ENCODE measurements at regions not wholly inside any gene's neighbourhood (a gene's known extent, or its start where the extent isn't known, plus 50 kb on each side); places are given as distances from the start of the nearest gene placed in this dataset.

DNA sequence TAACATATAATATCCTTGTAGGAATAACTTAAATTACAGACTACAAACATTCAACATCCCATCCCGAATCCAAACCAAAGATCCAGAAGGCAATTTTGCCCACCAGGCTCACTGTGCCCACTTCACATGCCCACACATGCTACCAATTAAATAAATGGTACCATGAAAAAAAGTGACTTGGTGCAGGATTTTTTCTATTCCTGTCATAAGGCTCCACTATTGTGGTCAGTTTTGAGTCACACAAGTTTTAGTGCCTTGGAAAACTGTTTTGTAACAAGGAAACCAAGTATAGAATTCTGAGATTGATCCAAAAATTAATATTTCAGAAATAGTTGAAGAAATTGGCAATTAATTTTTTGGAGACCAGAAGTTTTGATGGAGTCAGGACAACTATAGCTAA is 470.1 kb upstream of the THBS1 start:
- 76 to 81% methylated on average over 1 of the region's 1 CpG for WGBS, 2 donors
- intact Hi-C loops (cut with DNase I): no loop called here
- no peaks in the 10 kb centered on the region for H3K36me3 ChIP-seq
- TF ChIP-seq, protein P1, sequence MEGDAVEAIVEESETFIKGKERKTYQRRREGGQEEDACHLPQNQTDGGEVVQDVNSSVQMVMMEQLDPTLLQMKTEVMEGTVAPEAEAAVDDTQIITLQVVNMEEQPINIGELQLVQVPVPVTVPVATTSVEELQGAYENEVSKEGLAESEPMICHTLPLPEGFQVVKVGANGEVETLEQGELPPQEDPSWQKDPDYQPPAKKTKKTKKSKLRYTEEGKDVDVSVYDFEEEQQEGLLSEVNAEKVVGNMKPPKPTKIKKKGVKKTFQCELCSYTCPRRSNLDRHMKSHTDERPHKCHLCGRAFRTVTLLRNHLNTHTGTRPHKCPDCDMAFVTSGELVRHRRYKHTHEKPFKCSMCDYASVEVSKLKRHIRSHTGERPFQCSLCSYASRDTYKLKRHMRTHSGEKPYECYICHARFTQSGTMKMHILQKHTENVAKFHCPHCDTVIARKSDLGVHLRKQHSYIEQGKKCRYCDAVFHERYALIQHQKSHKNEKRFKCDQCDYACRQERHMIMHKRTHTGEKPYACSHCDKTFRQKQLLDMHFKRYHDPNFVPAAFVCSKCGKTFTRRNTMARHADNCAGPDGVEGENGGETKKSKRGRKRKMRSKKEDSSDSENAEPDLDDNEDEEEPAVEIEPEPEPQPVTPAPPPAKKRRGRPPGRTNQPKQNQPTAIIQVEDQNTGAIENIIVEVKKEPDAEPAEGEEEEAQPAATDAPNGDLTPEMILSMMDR (IDR thresholded peaks at IDR 0.05): no peak
- no peak for TF ChIP-seq POLR2A (IDR thresholded peaks at IDR 0.05)
- no peak overlapping the region for H3K4me3 ChIP-seq
- peaks cover 0 to 17% (median 0%) of the 10 kb centered on the region in 3 donors for H3K9me3 ChIP-seq
- DNase-seq: no peak
- H3K27me3 ChIP-seq: no peaks in the 10 kb centered on the region
- H3K27ac ChIP-seq: no peak overlapping the region
- H3K4me1 ChIP-seq: peaks cover 0 to 10% (median 5%) of the 10 kb centered on the region in 3 donors

DNA sequence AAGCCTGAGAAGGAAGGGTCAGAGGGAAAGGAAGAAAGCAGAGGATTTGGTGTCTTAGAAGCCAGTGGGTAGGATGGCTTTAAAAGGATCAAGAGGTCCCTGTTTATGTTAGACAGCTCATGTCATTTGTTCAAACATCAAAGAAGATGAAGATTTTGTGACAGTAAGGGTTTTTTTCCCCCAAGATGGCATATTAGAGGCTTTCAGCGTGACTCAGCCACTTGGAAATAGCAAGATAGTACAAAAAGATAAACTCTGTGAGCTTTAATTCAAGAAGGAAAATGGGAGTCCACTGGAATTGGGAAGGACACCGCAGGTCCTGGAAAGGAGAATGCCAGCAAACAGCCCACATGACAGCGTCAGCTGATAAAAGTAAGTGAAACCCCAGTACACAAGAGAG is 467.1 kb upstream of the THBS1 start:
- WGBS, 2 donors: 74 to 91% methylated on average over 3 of the region's 3 CpGs
- intact Hi-C loops (cut with DNase I): no loop called here
- Histone ChIP-seq H3K27me3 (no peaks in the 10 kb centered on the region), H3K4me1 (peaks cover 0 to 16% (median 5%) of the 10 kb centered on the region in 3 donors), H3K9me3 (peaks cover 0 to 34% (median 7%) of the 10 kb centered on the region in 3 donors), H3K27ac (no peak overlapping the region), H3K4me3 (no peak overlapping the region), H3K36me3 (no peaks in the 10 kb centered on the region)
- no peak for DNase-seq
- no peak for TF ChIP-seq POLR2A (IDR thresholded peaks at IDR 0.05)
- TF ChIP-seq, protein P1 (IDR thresholded peaks at IDR 0.05): no peak

DNA sequence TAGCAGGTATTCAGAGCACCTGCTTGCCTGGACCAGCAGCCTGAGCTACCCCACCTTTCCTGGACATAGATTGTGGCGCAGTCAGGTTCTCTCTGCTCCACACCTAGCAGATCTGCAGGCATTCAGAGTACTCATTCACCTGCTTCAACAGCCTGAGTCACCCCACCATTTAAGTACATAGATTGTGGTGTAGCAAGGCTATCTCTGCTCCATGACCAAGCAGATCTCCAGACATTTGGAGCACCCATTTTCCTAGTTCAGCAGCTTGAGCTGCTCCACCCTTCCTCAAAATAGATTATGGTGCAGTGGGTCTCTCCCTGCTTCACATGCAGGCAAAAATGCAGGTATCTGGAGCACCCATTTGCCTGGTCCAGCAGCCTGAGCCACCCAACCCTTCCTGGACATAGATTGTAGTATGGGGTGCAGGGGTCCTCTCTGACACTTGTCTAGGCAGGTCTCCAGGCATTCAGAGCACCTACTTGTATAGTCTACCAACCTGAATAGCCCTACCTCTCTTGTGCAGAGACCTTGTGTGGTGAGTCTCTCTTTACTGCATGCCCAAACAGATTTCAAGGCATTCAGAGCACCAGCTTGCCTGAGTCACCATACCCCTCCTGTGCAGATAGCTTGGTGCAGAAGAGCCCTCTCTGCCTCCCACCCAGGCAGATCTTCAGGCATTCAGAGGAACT is 466.0 kb upstream of the THBS1 start:
- Histone ChIP-seq H3K27me3 (no peaks in the 10 kb centered on the region), H3K4me3 (no peak overlapping the region), H3K36me3 (no peaks in the 10 kb centered on the region), H3K27ac (no peak overlapping the region), H3K4me1 (peaks cover 0 to 17% (median 5%) of the 10 kb centered on the region in 3 donors), H3K9me3 (peaks cover 0 to 34% (median 7%) of the 10 kb centered on the region in 3 donors)
- WGBS, 2 donors: 40% methylated on average over 1 of the region's 1 CpG; no CpG with 5 or more reads in 1 of the 2 donors
- intact Hi-C loops (cut with DNase I): no loop called here
- DNase-seq: no peak
- TF ChIP-seq POLR2A (IDR thresholded peaks at IDR 0.05): no peak
- TF ChIP-seq, protein P1 (IDR thresholded peaks at IDR 0.05): no peak

DNA sequence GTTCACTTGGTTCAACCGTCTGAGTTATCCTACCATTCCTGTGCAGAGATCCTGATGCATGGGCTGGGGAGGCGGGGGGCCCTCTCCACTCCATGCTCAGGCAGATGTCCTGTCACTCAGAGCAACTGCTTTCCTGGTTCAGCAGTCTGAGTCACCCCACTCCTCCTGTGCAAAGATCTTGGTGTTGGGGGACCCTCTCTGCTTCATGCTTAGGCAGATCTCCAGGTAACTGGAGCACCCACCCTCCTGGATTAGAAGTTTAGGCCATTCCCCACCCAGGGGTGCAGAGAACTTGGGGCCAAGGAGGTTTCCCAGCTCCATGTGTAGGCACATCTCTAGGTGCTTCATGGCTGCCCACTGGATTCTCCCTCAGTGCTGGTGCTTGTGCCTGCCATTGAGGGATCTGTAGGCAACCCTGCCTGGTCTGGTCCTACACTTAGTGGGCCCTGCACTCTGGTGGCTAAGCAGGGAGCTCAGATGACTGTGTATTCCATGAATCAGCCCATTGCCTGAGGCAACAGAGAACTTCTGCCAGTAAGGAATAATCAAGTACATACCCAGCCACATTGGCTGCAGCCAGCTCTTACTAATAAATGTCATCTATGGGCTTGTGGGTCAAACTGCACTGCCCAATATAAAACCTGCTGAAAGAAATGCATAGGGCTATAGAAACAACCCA is 465.4 kb upstream of the THBS1 start:
- Histone ChIP-seq H3K4me1 (peaks cover 0 to 17% (median 5%) of the 10 kb centered on the region in 3 donors), H3K9me3 (peaks cover 0 to 34% (median 7%) of the 10 kb centered on the region in 3 donors), H3K27me3 (no peaks in the 10 kb centered on the region), H3K4me3 (no peak overlapping the region), H3K36me3 (no peaks in the 10 kb centered on the region), H3K27ac (no peak overlapping the region)
- no peak for DNase-seq
- WGBS, 2 donors: 20 to 29% methylated on average over 1 of the region's 2 CpGs
- no peak for TF ChIP-seq POLR2A (IDR thresholded peaks at IDR 0.05)
- TF ChIP-seq, protein P1 (IDR thresholded peaks at IDR 0.05): no peak
- intact Hi-C loops (cut with DNase I): no loop called here

DNA sequence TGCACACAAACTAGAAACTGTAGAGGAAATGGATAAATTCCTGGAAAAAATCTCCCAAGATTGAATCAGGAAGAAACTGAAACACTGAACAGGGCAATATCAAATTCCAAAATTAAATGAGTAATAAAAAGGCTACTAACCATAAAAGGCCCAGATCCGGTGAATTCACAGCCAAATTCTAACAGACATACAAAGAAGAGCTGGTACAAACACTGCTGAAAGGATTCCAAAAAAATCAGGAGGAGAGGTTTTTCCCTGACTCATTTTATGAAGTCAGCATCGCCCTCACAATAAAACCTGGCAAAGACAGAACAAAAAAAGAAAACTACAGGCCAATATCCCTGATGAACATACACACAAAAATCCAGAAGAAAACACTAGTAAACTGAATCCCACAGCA is 462.4 kb upstream of the THBS1 start:
- Histone ChIP-seq H3K27ac (no peak overlapping the region), H3K9me3 (peaks cover 0 to 34% (median 7%) of the 10 kb centered on the region in 3 donors), H3K4me1 (peaks cover 0 to 17% (median 5%) of the 10 kb centered on the region in 3 donors), H3K27me3 (no peaks in the 10 kb centered on the region), H3K36me3 (no peaks in the 10 kb centered on the region), H3K4me3 (no peak overlapping the region)
- WGBS, 2 donors: 22 to 27% methylated on average over 2 of the region's 2 CpGs
- TF ChIP-seq, protein P1 (IDR thresholded peaks at IDR 0.05): no peak
- no peak for TF ChIP-seq POLR2A (IDR thresholded peaks at IDR 0.05)
- DNase-seq: no peak
- intact Hi-C loops (cut with DNase I): no loop called here

Measured in esophagus squamous epithelium (tissue), 5 donors.